Keratinocyte (primary cell): ENCODE measurements at regions not wholly inside any gene's neighbourhood (a gene's known extent, or its start where the extent isn't known, plus 50 kb on each side); places are given as distances from the start of the nearest gene placed in this dataset.

Experiments used
- DNase-seq: peaks from one replicate; pipeline ENCODE4 v3.0.0-alpha.2; 2011; ENCODE audit warnings: low read depth, missing footprints, low spot score
- FAIRE-seq: peaks from 2 replicates; lab custom pipeline; 2011; peaks lifted over from hg19 to GRCh38; lab: Jason Lieb, UNC
- H2AFZ ChIP-seq: 2 replicates; pipeline ENCODE4 v1.6.0; 2012; ENCODE audit warnings: low read length, control low read depth, inconsistent platforms; ENCODE audit not compliant: control insufficient read depth
- H3K27ac ChIP-seq: 2 replicates; pipeline ENCODE4 v1.5.1; 2011; ENCODE audit warnings: low read length; ENCODE audit not compliant: control insufficient read depth, insufficient read depth
- H3K27me3 ChIP-seq: 3 replicates; pipeline ENCODE4 v1.6.0; 2011; ENCODE audit warnings: low read length; ENCODE audit not compliant: control insufficient read depth, insufficient read depth; ENCODE audit errors: extremely low read depth
- H3K36me3 ChIP-seq, 2 experiments: 2 replicates in 1 of 2; 3 replicates in 1 of 2; pipeline ENCODE4 v1.5.1; 2011; ENCODE audit warnings: low read length in 2 of 2, mild to moderate bottlenecking in 1 of 2; ENCODE audit not compliant: control insufficient read depth in 2 of 2, insufficient read depth in 2 of 2; ENCODE audit errors: extremely low read depth in 1 of 2
- H3K4me1 ChIP-seq: 3 replicates; pipeline ENCODE4 v1.5.1; 2011; ENCODE audit warnings: low read length; ENCODE audit not compliant: control insufficient read depth, insufficient read depth; ENCODE audit errors: extremely low read depth
- H3K4me2 ChIP-seq: 3 replicates; pipeline ENCODE4 v1.6.0; 2011; ENCODE audit warnings: low read depth, low read length; ENCODE audit not compliant: control insufficient read depth, insufficient read depth; ENCODE audit errors: extremely low read depth
- H3K4me3 ChIP-seq, 3 experiments: fragments of 200-600 bp in 1 of 3; sonication (generic) in 1 of 3; 2 replicates in 2 of 3; 3 replicates in 1 of 3; pipeline ENCODE4 v1.5.1; 2011 to 2016; ENCODE audit warnings: low read length in 3 of 3, mild to moderate bottlenecking in 3 of 3, control low read depth in 2 of 3, inconsistent platforms in 1 of 3, low read depth in 1 of 3, mixed read lengths in 1 of 3, mixed run types in 1 of 3, moderate library complexity in 1 of 3; ENCODE audit not compliant: control insufficient read depth in 2 of 3, insufficient read depth in 2 of 3; ENCODE audit errors: extremely low read depth in 1 of 3
- H3K79me2 ChIP-seq: 2 replicates; pipeline ENCODE4 v1.6.0; 2012; ENCODE audit warnings: low read length; ENCODE audit not compliant: control insufficient read depth, insufficient read depth
- H3K9ac ChIP-seq: 3 replicates; pipeline ENCODE4 v1.6.0; 2011; ENCODE audit warnings: low read length; ENCODE audit not compliant: control insufficient read depth, insufficient read depth; ENCODE audit errors: extremely low read depth
- H3K9me1 ChIP-seq: 3 replicates; pipeline ENCODE4 v1.6.0; 2011; ENCODE audit warnings: low read length; ENCODE audit not compliant: control insufficient read depth, insufficient read depth; ENCODE audit errors: extremely low read depth
- H3K9me3 ChIP-seq: 2 replicates; pipeline ENCODE4 v1.5.1; 2012; ENCODE audit warnings: low read depth, low read length; ENCODE audit not compliant: control insufficient read depth
- H4K20me1 ChIP-seq: 3 replicates; pipeline ENCODE4 v1.6.0; 2011; ENCODE audit warnings: low read length; ENCODE audit not compliant: control insufficient read depth, insufficient read depth; ENCODE audit errors: extremely low read depth
- CTCF ChIP-seq, 3 experiments: IDR thresholded peaks in 1 of 3; conservative IDR thresholded peaks in 1 of 3; optimal IDR thresholded peaks in 1 of 3; 2 replicates in 2 of 3; 3 replicates in 1 of 3; pipeline versions ENCODE3 to v1.5.1; 2011; ENCODE audit warnings: low read length in 3 of 3, mild to moderate bottlenecking in 3 of 3, moderate library complexity in 2 of 3, control low read depth in 1 of 3, inconsistent platforms in 1 of 3; ENCODE audit not compliant: insufficient read depth in 2 of 3; ENCODE audit errors: extremely low read depth in 1 of 3
- EZH2 ChIP-seq: IDR thresholded peaks from one replicate; pipeline ENCODE4 v1.6.1; 2012; ENCODE audit warnings: inconsistent platforms, mild to moderate bottlenecking, low read length, moderate library complexity
- dilution Hi-C: fragments of 300-500 bp; cut with MboI; formaldehyde crosslinking; loops from one replicate; pipeline ENCODE4 v1.7.0; 2020; ENCODE audit warnings: low sequenced_read_pairs; ENCODE audit not compliant: extremely low pct_ligation_motif_present

- no peaks in the 10 kb centered on the region for H3K36me3 ChIP-seq
- H3K9me1 ChIP-seq = no peaks in the 10 kb centered on the region
- H4K20me1 ChIP-seq = no peaks in the 10 kb centered on the region
- no peak for FAIRE-seq
- no peak for DNase-seq
- H3K27me3 ChIP-seq = no peaks in the 10 kb centered on the region
- H3K9ac ChIP-seq = no peak overlapping the region
- no peak overlapping the region for H2AFZ ChIP-seq
- no peak overlapping the region for H3K4me2 ChIP-seq
- dilution Hi-C loops = no loop called here
- H3K4me1 ChIP-seq = no peaks in the 10 kb centered on the region
- TF ChIP-seq CTCF (optimal IDR thresholded peaks at IDR 0.05 in 1 of 3, IDR thresholded peaks at IDR 0.05 in 1 of 3, conservative IDR thresholded peaks at IDR 0.05 in 1 of 3; ENCODE audit: extremely low read depth in 1 of 3, insufficient read depth in 2 of 3, low read length in 3 of 3) (no peak), EZH2 (no peak)
- no peaks in the 10 kb centered on the region for H3K9me3 ChIP-seq
- H3K27ac ChIP-seq = no peak overlapping the region
- H3K79me2 ChIP-seq = no peaks in the 10 kb centered on the region
- no peak overlapping the region for H3K4me3 ChIP-seq
Measured at GRCh38 chr5:60403343-60404006, 296.5 kb downstream of the DEPDC1B start.

- no peak overlapping the region for H3K4me2 ChIP-seq
- H3K9ac ChIP-seq = no peak overlapping the region
- no peaks in the 10 kb centered on the region for H3K79me2 ChIP-seq
- no peak for DNase-seq
- dilution Hi-C loops = no loop called here
- FAIRE-seq = no peak
- H3K4me3 ChIP-seq = no peak overlapping the region
- TF ChIP-seq CTCF (optimal IDR thresholded peaks at IDR 0.05 in 1 of 3, IDR thresholded peaks at IDR 0.05 in 1 of 3, conservative IDR thresholded peaks at IDR 0.05 in 1 of 3; ENCODE audit: extremely low read depth in 1 of 3, insufficient read depth in 2 of 3, low read length in 3 of 3) (no peak), EZH2 (no peak)
- H3K36me3 ChIP-seq = no peaks in the 10 kb centered on the region
- no peaks in the 10 kb centered on the region for H3K4me1 ChIP-seq
- H3K27ac ChIP-seq = no peak overlapping the region
- H3K9me3 ChIP-seq = no peaks in the 10 kb centered on the region
- no peak overlapping the region for H2AFZ ChIP-seq
- H4K20me1 ChIP-seq = no peaks in the 10 kb centered on the region
- no peaks in the 10 kb centered on the region for H3K27me3 ChIP-seq
- no peaks in the 10 kb centered on the region for H3K9me1 ChIP-seq
Measured at GRCh38 chr5:60402161-60402785, 297.7 kb downstream of the DEPDC1B start.
